GM18867 (cell line): ENCODE measurements at regions not wholly inside any gene's neighbourhood (a gene's known extent, or its start where the extent isn't known, plus 50 kb on each side); places are given as distances from the start of the nearest gene placed in this dataset.
"Not testable (repeated sequence)": the region's sequence is repeated elsewhere in the genome, so short reads cannot be mapped to it uniquely, and the experiment has no call there.

Experiments used
- ATAC-seq: cut with Tn5 transposase; IDR thresholded peaks from one replicate; pipeline ENCODE4 v1.9.1; 2021; ENCODE audit warnings: mild to moderate bottlenecking, moderate library complexity; ENCODE audit not compliant: unreplicated experiment

GRCh38 chr13:50616101-50616500, 227.4 kb downstream of the DLEU7 start:
- no peak for ATAC-seq

DNA sequence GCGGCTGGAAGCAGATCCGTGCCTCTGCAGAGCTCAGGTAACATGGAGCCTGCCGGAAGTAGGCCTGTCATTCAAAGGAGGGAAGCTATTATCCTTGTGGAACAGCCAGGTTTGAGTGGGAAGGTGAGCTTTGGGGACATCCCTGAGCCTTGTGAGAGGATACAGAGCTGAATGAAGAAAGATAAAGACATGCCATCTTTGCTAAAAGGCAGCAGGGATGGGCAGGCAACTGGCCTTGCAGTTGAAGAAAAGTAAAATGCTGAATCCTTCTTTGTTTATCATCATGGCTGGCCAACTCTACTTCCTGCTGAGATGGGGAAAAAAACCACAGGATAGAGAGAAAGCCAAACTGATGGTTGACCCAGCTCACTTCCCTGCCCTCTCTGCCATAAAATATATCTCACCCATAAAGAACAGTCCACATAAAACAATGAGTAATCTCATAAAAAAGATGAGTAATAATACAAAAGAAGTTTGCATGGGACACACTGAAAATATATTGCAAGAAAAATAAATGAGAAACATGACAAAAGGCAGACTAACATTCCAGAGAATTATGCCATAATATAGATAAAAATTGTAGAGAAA, 226.3 kb downstream of the DLEU7 start:
- ATAC-seq: no peak

DNA sequence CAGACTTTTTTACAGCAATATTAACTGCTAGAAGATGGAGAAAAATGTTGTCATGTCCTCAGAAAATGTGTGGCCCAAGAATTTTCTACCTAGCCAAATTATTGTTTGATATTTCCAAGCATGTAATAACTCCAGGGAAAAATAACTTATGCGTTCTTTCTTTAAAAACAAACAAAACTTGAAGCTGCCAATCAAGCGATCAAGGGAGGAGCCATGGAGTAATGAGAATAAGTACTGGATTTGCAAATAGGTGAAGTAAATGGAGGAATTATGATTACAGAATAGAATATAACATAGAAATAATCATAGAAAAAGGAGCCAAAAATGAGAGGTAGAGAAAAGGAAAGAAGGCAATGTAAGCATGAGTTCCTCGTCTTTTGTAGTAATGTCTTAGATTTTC, 225.3 kb downstream of the DLEU7 start:
- ATAC-seq: no peak

- ATAC-seq: no peak
These were observed 217.4 kb downstream of the DLEU7 start for GRCh38 chr13:50626101-50626547.

GRCh38 chr13:50627111-50627510, 216.4 kb downstream of the DLEU7 start:
- ATAC-seq: no peak

- not testable (repeated sequence) for ATAC-seq
These were observed 215.0 kb downstream of the DLEU7 start for GRCh38 chr13:50628512-50628911.

- ATAC-seq: no peak
These were observed 214.0 kb downstream of the DLEU7 start for GRCh38 chr13:50629497-50629896.

- no peak for ATAC-seq
These were observed 213.5 kb downstream of the DLEU7 start for GRCh38 chr13:50629966-50630365.

GRCh38 chr13:50631041-50631440, 212.5 kb downstream of the DLEU7 start:
- ATAC-seq: no peak

DNA sequence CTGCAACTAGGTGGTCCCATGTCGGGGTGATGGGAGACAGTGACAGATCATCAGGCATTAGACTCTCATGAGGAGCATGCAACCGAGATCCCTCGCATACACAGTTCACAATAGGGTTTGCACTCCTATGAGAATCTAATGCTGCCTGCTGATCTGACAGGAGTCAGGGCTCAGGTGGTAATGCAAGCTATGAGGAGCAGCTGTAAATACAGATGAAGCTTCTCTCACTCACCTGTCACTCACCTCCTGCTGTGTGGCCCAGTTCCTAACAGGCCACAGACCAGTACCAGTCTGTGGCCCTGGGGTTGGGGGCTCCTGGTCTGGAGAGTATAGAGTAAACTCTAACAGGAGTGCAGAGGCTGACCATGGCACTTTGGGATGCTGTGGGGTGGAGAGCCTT, 209.2 kb downstream of the DLEU7 start:
- ATAC-seq: no peak

DNA sequence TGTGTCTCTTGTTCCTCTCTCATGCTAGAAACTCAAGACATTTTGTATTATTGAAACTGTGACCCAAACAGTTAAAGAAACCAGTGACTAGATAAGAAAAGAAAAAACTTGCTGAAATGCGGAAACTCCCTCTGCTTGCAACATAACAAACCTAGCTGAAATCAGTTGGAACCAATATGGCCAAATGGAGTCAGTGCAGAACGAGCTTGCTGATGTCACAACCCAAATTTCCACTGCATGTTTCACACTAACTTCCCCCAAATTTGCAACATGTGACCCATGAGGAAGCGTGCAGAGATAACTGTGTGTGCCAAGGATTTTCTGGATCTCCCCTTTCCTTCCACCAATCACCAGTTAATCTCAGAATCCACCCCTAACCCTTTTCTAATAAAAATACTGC, 208.0 kb downstream of the DLEU7 start:
- ATAC-seq: peak; percentile 47

DNA sequence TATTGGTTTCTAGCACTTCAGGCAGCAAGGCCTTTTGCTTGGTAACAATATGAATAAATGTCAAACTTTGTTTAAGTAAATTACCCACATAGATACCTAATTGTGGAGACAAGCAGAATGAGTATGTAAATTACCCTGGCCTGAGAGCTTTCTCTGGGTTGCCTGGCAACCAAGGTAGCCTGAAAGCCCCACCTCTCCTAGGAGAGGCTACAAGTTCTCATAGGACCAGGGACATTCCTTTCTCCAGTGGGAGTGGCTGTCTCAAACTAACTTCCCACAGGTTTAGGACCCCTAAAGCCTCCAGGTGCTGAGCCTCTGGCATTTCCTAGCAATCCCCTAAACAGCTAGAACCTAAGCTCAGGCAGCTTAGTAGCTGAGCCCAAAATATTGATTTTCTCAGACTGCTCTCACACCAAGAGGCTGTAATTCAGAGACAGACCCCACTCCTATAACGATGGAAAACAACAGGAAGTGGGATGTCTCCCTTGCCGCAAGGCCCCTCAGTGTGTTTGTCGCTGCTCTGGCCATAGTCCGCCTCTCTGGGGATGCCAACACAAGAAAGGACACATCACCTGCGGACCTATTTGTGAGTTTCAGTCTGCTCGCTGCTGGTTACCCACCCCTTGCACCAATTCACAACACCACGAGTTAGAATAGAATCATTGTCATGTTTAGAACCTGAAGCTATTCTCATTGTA, 207.3 kb downstream of the DLEU7 start:
- peak; percentile 82 for ATAC-seq

DNA sequence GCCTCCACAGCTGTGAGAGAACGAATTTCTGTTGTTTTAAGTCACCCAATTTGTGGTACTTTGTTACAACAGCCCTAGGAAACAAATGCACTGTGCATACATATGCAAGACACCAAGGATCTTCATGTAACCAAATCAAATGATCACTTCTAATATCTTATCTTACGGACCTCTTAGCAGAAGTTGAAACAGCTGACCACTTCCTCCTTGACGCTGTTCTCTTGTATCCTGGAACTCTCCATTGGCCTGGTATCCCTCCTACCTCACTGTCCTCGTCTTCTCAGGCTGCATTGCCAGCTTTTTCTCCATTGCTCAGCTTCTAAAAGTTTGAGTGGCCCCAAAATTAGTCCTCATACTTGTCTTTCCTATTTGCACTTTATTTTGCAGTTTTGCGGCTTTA, 200.4 kb downstream of the DLEU7 start:
- no peak for ATAC-seq

DNA sequence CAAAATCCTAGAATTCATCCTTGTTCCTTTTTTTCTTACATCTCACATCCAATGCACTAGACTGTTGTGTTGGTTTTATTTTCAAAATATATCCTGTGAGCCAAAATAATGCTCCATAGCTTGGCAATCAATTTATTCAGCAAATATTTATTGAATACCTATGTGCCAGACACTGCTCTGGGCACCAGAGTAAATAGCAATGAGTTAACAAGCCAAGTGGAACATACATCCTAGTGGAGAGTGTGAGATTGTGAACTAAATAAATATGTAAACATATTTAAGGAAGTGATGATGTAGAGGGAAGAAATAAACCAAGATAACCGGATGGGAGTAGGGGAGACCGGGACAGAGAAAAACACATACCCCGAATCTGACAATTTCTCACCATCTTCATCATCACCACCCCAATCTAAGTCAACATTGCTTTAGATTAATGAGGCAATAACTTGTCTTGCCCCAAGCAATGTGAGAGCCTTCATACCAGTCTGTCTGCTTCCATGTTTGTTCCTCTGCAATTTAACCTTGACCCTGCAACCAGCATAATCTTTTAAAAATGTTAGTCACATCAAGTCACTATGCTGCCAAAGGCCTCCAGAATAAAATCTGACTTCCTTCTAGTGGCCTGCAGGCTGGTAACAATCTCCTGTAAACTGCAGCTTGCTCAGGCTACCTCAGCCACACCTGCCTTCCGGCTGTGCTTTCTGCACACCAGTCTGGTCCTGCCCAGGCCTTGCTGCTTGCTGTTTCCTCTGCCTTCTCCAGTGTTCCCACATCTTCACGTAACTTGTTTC, 199.2 kb downstream of the DLEU7 start:
- ATAC-seq: no peak

- no peak for ATAC-seq
These were observed 198.4 kb downstream of the DLEU7 start for GRCh38 chr13:50645092-50645491.

GRCh38 chr13:50646070-50646469, 197.4 kb downstream of the DLEU7 start:
- ATAC-seq: no peak

DNA sequence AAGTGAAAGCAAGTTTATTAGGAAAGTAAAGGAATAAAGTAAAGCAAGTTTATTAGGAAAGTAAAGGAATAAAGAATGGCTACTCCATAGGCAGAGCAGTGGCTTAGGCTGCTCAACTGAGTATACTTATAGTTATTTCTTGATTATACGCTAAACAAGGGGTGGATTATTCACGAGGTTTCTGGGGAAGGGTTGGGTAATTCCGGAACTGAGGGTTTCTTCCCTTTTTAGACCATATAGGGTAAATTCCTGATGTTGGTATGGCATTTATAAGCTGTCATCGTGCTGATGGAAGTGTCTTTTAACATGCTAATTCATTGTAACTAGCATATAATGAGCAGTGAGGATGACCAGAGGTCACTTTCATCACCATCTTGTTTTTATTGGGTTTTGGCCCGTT, 194.3 kb downstream of the DLEU7 start:
- ATAC-seq: no peak

DNA sequence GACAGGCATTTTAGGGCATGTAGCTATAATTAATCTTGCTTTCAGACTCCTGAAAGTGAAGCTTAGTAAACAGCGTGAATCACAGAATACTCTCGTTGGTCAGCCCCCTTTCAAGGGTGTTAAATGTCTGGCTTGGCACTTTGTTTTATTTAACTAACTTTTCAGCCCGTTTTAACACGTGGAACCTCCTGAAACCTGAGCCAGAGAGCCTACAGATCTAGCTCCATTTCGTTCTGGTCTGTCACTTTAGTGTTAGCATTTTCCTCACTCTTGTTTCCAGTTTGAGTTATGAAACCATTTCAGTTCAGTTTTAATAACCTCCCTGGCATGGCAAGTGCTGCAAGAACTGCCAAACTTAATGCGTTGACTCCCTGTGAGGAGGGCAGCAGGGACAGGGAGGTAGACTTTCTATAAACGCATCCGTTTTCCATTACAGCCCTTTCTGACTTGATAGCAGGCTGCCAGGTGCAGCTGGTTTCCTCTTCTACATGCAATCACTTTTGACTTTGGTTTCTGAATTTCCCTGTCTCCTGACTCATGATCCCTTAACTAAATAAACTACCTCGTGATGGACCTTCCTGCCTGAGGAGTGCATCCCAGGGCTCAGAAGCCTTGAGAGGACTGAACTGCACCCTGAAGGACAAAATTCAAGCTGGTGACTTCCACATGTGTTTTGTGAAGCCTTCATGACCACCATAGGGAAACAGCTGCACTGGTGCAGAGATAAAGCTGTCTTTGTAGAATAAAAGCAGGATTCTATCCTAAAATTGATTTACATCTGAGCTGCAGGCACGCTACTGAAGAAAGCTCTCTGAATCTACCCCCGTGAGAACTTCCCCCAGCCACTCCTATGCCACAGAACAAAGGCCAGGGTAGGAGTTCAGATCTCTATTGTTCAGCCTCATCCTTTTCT, 192.6 kb downstream of the DLEU7 start:
- ATAC-seq: no peak

GRCh38 chr13:50651922-50652321, 191.6 kb downstream of the DLEU7 start:
- ATAC-seq: no peak

DNA sequence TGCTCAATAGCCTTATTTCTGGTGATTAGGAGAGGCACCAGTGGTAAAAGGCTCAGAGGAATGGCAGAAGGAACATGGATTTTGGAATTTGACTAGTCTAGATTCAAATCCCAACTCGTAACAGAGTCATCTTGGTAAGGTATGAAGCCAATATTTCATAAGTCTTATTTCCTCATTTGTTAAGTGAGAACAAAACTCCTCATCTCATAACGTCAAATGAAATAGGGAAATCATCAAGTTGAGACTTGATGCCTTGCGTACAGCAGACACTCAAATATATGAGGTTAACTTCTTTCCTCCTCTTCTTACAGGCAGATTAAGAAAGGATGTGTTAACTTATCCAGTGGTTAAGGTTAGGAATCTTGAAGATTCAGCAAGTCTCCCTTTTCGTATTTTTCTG, 189.2 kb downstream of the DLEU7 start:
- no peak for ATAC-seq

DNA sequence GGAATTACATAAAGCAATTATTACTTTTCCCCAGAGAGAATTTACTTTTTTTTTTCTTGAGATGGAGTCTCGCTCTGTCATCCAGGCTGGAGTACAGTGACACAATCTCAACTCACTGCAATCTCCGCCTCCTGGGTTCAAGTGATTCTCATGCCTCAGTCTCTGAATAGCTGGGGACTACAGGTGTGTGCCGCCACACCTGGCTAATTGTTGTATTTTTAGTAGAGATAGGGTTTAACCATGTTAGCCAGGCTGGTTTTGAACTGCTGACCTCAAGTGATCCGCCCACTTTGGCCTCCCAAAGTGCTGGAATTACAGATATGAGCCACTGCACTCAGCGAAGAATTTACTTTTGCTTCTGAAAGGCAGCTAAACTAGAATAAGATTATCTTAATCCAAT, 181.6 kb downstream of the DLEU7 start:
- ATAC-seq: not testable (repeated sequence)
